GM23338 (cell line): ENCODE measurements at regions not wholly inside any gene's neighbourhood (a gene's known extent, or its start where the extent isn't known, plus 50 kb on each side); places are given as distances from the start of the nearest gene placed in this dataset.

Experiments used
- CREB1 ChIP-seq: fragments of 250-450 bp; sonication (Bioruptor Pico); IDR thresholded peaks from 2 replicates; pipeline ENCODE4 v1.5.0; 2020; ENCODE audit warnings: low read depth, mild to moderate bottlenecking, moderate library complexity
- CTCF ChIP-seq, 2 experiments: fragments of 200-600 bp in 1 of 2; sonication (generic) in 1 of 2; conservative IDR thresholded peaks; 2 replicates each; pipeline versions ENCODE4 v1.5.1 to v1.6.1; 2016 to 2017; ENCODE audit warnings: antibody characterized with exemption in 2 of 2, low read depth in 2 of 2, mild to moderate bottlenecking in 2 of 2, moderate library complexity in 1 of 2
- ETS1 ChIP-seq: IDR thresholded peaks from 2 replicates; pipeline ENCODE4 v1.6.1; 2016; ENCODE audit warnings: antibody characterized with exemption
- EZH2 ChIP-seq: fragments of 200-600 bp; sonication (generic); IDR thresholded peaks from one replicate; pipeline ENCODE4 v1.8.0; 2017; ENCODE audit warnings: antibody characterized with exemption, mild to moderate bottlenecking, low read depth; ENCODE audit not compliant: unreplicated experiment
- POLR2AphosphoS5 ChIP-seq: IDR thresholded peaks from 2 replicates; pipeline ENCODE4 v1.6.1; 2016; ENCODE audit warnings: antibody characterized with exemption, low read depth
- ZNF114 ChIP-seq: fragments of 250-450 bp; sonication (Bioruptor Pico); IDR thresholded peaks from 2 replicates; pipeline ENCODE4 v1.5.0; 2020; ENCODE audit warnings: mild to moderate bottlenecking, moderate library complexity
- ZNF331 ChIP-seq: fragments of 250-450 bp; sonication (Bioruptor Pico); IDR thresholded peaks from 2 replicates; pipeline ENCODE4 v1.5.0; 2020; ENCODE audit warnings: low read depth, mild to moderate bottlenecking, moderate library complexity
- ZNF462 ChIP-seq: fragments of 250-450 bp; sonication (Bioruptor Pico); IDR thresholded peaks from 2 replicates; pipeline ENCODE4 v1.5.0; 2020; ENCODE audit warnings: mild to moderate bottlenecking, moderate library complexity

- TF ChIP-seq ZNF462 (CRISPR knock-in tag), result no peak
- TF ChIP-seq ZNF114, result no peak
- TF ChIP-seq ETS1, result no peak
- no peak for TF ChIP-seq EZH2
- TF ChIP-seq CREB1 (CRISPR knock-in tag), result no peak
- no peak for TF ChIP-seq ZNF331
- no peak for TF ChIP-seq CTCF (conservative IDR thresholded peaks at IDR 0.05; ENCODE audit: low read depth in 2 of 2)
- TF ChIP-seq POLR2AphosphoS5, result no peak
Observed at GRCh38 chr4:85233516-85233915, 241.4 kb upstream of the ARHGAP24 start (continued).
